Activated CD4-positive, alpha-beta memory T cell treated with anti-CD3 and anti-CD28 coated beads for 36 hours (primary cell): ENCODE measurements at regions not wholly inside any gene's neighbourhood (a gene's known extent, or its start where the extent isn't known, plus 50 kb on each side); places are given as distances from the start of the nearest gene placed in this dataset.
"Not testable (repeated sequence)": the region's sequence is repeated elsewhere in the genome, so short reads cannot be mapped to it uniquely, and the experiment has no call there.

Experiments
- CTCF ChIA-PET: fragments of 350-600 bp; sonication (Branson Sonifier 250); formaldehyde crosslinking; loops from one replicate; lab custom pipeline; 2021; ENCODE audit warnings: antibody characterized with exemption, inconsistent platforms; lab: Charles Lee
- POLR2A ChIA-PET: fragments of 350-600 bp; sonication (Branson Sonifier 250); formaldehyde crosslinking; loops from one replicate; lab custom pipeline; 2021; ENCODE audit warnings: antibody characterized with exemption; lab: Charles Lee
- DNase-seq: peaks from one replicate; pipeline ENCODE4 v3.0.0-alpha.2; 2020
- H3K27ac Mint-ChIP-seq: one replicate; pipeline ENCODE4 v1.8.0; 2021; ENCODE audit warnings: mixed read lengths
- H3K27me3 Mint-ChIP-seq: one replicate; pipeline ENCODE4 v1.8.0; 2021; ENCODE audit warnings: mixed read lengths
- H3K36me3 Mint-ChIP-seq: one replicate; pipeline ENCODE4 v1.8.0; 2021; ENCODE audit warnings: mixed read lengths
- H3K4me1 Mint-ChIP-seq: one replicate; pipeline ENCODE4 v1.8.0; 2021; ENCODE audit warnings: low read depth, mixed read lengths
- H3K4me3 Mint-ChIP-seq: one replicate; pipeline ENCODE4 v1.8.0; 2021; ENCODE audit warnings: mild to moderate bottlenecking, mixed read lengths
- H3K9me3 Mint-ChIP-seq: one replicate; pipeline ENCODE4 v1.8.0; 2021; ENCODE audit warnings: mixed read lengths
- intact Hi-C: fragments of 100-400 bp; cut with micrococcal nuclease; formaldehyde crosslinking; loops from one replicate; pipeline ENCODE4 v1.15.1; 2023

- POLR2A ChIA-PET, result no interaction called here
- DNase-seq, result no peak
- no peaks in the 10 kb centered on the region for H3K36me3 Mint-ChIP-seq
- H3K27me3 Mint-ChIP-seq, result no peaks in the 10 kb centered on the region
- no peak overlapping the region for H3K27ac Mint-ChIP-seq
- CTCF ChIA-PET, result no interaction called here
- intact Hi-C loops, result no loop called here
- no peaks in the 10 kb centered on the region for H3K9me3 Mint-ChIP-seq
- no peak overlapping the region for H3K4me3 Mint-ChIP-seq
- H3K4me1 Mint-ChIP-seq, result no peaks in the 10 kb centered on the region
These were observed 963.6 kb upstream of the DIAPH2 start for GRCh38 chrX:95721011-95721410.

GRCh38 chrX:95728446-95728845 lies 956.2 kb upstream of the DIAPH2 start:
- no peaks in the 10 kb centered on the region for H3K36me3 Mint-ChIP-seq
- intact Hi-C loops, result no loop called here
- H3K27me3 Mint-ChIP-seq, result no peaks in the 10 kb centered on the region
- CTCF ChIA-PET, result no interaction called here
- H3K9me3 Mint-ChIP-seq, result no peaks in the 10 kb centered on the region
- POLR2A ChIA-PET, result no interaction called here
- H3K4me3 Mint-ChIP-seq, result no peak overlapping the region
- H3K4me1 Mint-ChIP-seq, result no peaks in the 10 kb centered on the region
- no peak for DNase-seq
- no peak overlapping the region for H3K27ac Mint-ChIP-seq

- no peaks in the 10 kb centered on the region for H3K27me3 Mint-ChIP-seq
- CTCF ChIA-PET, result no interaction called here
- H3K36me3 Mint-ChIP-seq, result no peaks in the 10 kb centered on the region
- H3K4me1 Mint-ChIP-seq, result no peaks in the 10 kb centered on the region
- no peak overlapping the region for H3K4me3 Mint-ChIP-seq
- H3K9me3 Mint-ChIP-seq, result no peaks in the 10 kb centered on the region
- POLR2A ChIA-PET, result no interaction called here
- H3K27ac Mint-ChIP-seq, result no peak overlapping the region
- DNase-seq, result no peak
- intact Hi-C loops, result no loop called here
These were observed 955.2 kb upstream of the DIAPH2 start for GRCh38 chrX:95729401-95729800.

GRCh38 chrX:95733426-95733825 lies 951.2 kb upstream of the DIAPH2 start:
- no peaks in the 10 kb centered on the region for H3K27me3 Mint-ChIP-seq
- POLR2A ChIA-PET, result no interaction called here

GRCh38 chrX:95754411-95754810 lies 930.2 kb upstream of the DIAPH2 start:
- ChIA-PET POLR2A (no interaction called here), CTCF (no interaction called here)
- Mint-ChIP-seq H3K9me3 (peaks cover 2% of the 10 kb centered on the region), H3K27ac (no peak overlapping the region), H3K4me3 (no peak overlapping the region), H3K36me3 (no peaks in the 10 kb centered on the region), H3K27me3 (no peaks in the 10 kb centered on the region), H3K4me1 (no peaks in the 10 kb centered on the region)
- intact Hi-C loops, result no loop called here
- DNase-seq, result no peak

More at GRCh38 chrX:95733426-95733825, 951.2 kb upstream of the DIAPH2 start:
- H3K9me3 Mint-ChIP-seq, result no peaks in the 10 kb centered on the region
- H3K27ac Mint-ChIP-seq, result no peak overlapping the region
- DNase-seq, result no peak
- no peak overlapping the region for H3K4me3 Mint-ChIP-seq
- H3K36me3 Mint-ChIP-seq, result no peaks in the 10 kb centered on the region
- intact Hi-C loops, result no loop called here
- H3K4me1 Mint-ChIP-seq, result no peaks in the 10 kb centered on the region
- CTCF ChIA-PET, result no interaction called here

GRCh38 chrX:95760356-95760755 lies 924.3 kb upstream of the DIAPH2 start:
- ChIA-PET CTCF (no interaction called here), POLR2A (no interaction called here)
- no peaks in the 10 kb centered on the region for H3K4me1 Mint-ChIP-seq
- H3K9me3 Mint-ChIP-seq, result no peaks in the 10 kb centered on the region
- no peak overlapping the region for H3K4me3 Mint-ChIP-seq
- no peaks in the 10 kb centered on the region for H3K27me3 Mint-ChIP-seq
- intact Hi-C loops, result no loop called here
- no peaks in the 10 kb centered on the region for H3K36me3 Mint-ChIP-seq
- DNase-seq, result no peak
- H3K27ac Mint-ChIP-seq, result no peak overlapping the region

GRCh38 chrX:95762716-95763115 lies 921.9 kb upstream of the DIAPH2 start:
- Mint-ChIP-seq H3K27me3 (no peaks in the 10 kb centered on the region), H3K27ac (no peak overlapping the region), H3K36me3 (no peaks in the 10 kb centered on the region), H3K4me1 (no peaks in the 10 kb centered on the region), H3K4me3 (no peak overlapping the region), H3K9me3 (no peaks in the 10 kb centered on the region)
- ChIA-PET CTCF (no interaction called here), POLR2A (no interaction called here)
- intact Hi-C loops, result no loop called here
- DNase-seq, result no peak

- Mint-ChIP-seq H3K27me3 (no peaks in the 10 kb centered on the region), H3K4me1 (no peaks in the 10 kb centered on the region), H3K4me3 (no peak overlapping the region), H3K27ac (no peak overlapping the region), H3K9me3 (no peaks in the 10 kb centered on the region), H3K36me3 (no peaks in the 10 kb centered on the region)
- ChIA-PET POLR2A (no interaction called here), CTCF (no interaction called here)
- no peak for DNase-seq
- intact Hi-C loops, result no loop called here
These were observed 919.6 kb upstream of the DIAPH2 start for GRCh38 chrX:95764972-95765451.

- POLR2A ChIA-PET, CTCF ChIA-PET, DNase-seq, H3K36me3 Mint-ChIP-seq, intact Hi-C loops, H3K27ac Mint-ChIP-seq, H3K9me3 Mint-ChIP-seq, H3K4me3 Mint-ChIP-seq, H3K27me3 Mint-ChIP-seq, H3K4me1 Mint-ChIP-seq: not testable (repeated sequence)
These were observed 913.4 kb upstream of the DIAPH2 start for GRCh38 chrX:95771198-95771597.

GRCh38 chrX:95791876-95792275 lies 892.8 kb upstream of the DIAPH2 start:
- Mint-ChIP-seq H3K27ac (no peak overlapping the region), H3K4me3 (no peak overlapping the region), H3K9me3 (no peaks in the 10 kb centered on the region), H3K36me3 (no peaks in the 10 kb centered on the region), H3K27me3 (no peaks in the 10 kb centered on the region), H3K4me1 (no peaks in the 10 kb centered on the region)
- DNase-seq, result no peak
- ChIA-PET CTCF (no interaction called here), POLR2A (no interaction called here)
- intact Hi-C loops, result no loop called here

GRCh38 chrX:95797344-95797743 lies 887.3 kb upstream of the DIAPH2 start:
- intact Hi-C loops, result no loop called here
- Mint-ChIP-seq H3K36me3 (no peaks in the 10 kb centered on the region), H3K4me1 (no peaks in the 10 kb centered on the region), H3K9me3 (peaks cover 3% of the 10 kb centered on the region), H3K27me3 (no peaks in the 10 kb centered on the region), H3K27ac (no peak overlapping the region), H3K4me3 (no peak overlapping the region)
- POLR2A ChIA-PET, result no interaction called here
- no peak for DNase-seq
- CTCF ChIA-PET, result no interaction called here

- H3K36me3 Mint-ChIP-seq, result no peaks in the 10 kb centered on the region
- H3K4me1 Mint-ChIP-seq, result no peaks in the 10 kb centered on the region
- intact Hi-C loops, result no loop called here
- no peak overlapping the region for H3K27ac Mint-ChIP-seq
- H3K4me3 Mint-ChIP-seq, result no peak overlapping the region
- POLR2A ChIA-PET, result no interaction called here
- CTCF ChIA-PET, result no interaction called here
- H3K9me3 Mint-ChIP-seq, result no peaks in the 10 kb centered on the region
- H3K27me3 Mint-ChIP-seq, result no peaks in the 10 kb centered on the region
- DNase-seq, result no peak
These were observed 860.8 kb upstream of the DIAPH2 start for GRCh38 chrX:95823796-95824195.

- Mint-ChIP-seq H3K9me3 (peaks cover 2% of the 10 kb centered on the region), H3K4me3 (no peak overlapping the region), H3K27me3 (no peaks in the 10 kb centered on the region), H3K4me1 (no peaks in the 10 kb centered on the region), H3K36me3 (no peaks in the 10 kb centered on the region), H3K27ac (no peak overlapping the region)
- ChIA-PET POLR2A (no interaction called here), CTCF (no interaction called here)
- intact Hi-C loops, result no loop called here
- DNase-seq, result no peak
These were observed 849.4 kb upstream of the DIAPH2 start for GRCh38 chrX:95835223-95835622.

- ChIA-PET POLR2A (no interaction called here), CTCF (no interaction called here)
- no peaks in the 10 kb centered on the region for H3K27me3 Mint-ChIP-seq
- H3K9me3 Mint-ChIP-seq, result peaks cover 2% of the 10 kb centered on the region
- no peaks in the 10 kb centered on the region for H3K36me3 Mint-ChIP-seq
- no peaks in the 10 kb centered on the region for H3K4me1 Mint-ChIP-seq
- no peak for DNase-seq
- H3K27ac Mint-ChIP-seq, result no peak overlapping the region
- intact Hi-C loops, result no loop called here
- no peak overlapping the region for H3K4me3 Mint-ChIP-seq
These were observed 848.1 kb upstream of the DIAPH2 start for GRCh38 chrX:95836517-95836916.
